HEK293 (cell line): ENCODE measurements at regions not wholly inside any gene's neighbourhood (a gene's known extent, or its start where the extent isn't known, plus 50 kb on each side); places are given as distances from the start of the nearest gene placed in this dataset.

Experiments used
- YY1 ChIP-seq: fragments of 450-650 bp; formaldehyde crosslinking; IDR thresholded peaks from 2 replicates; pipeline ENCODE4 v1.5.1; 2018; ENCODE audit warnings: missing biosample characterization, missing genetic modification characterization
- ZNF501 ChIP-seq: fragments of 450-650 bp; formaldehyde crosslinking; IDR thresholded peaks from 2 replicates; pipeline ENCODE4 v1.5.1; 2016; ENCODE audit warnings: missing biosample characterization, missing genetic modification characterization
- ZNF549 ChIP-seq: fragments of 450-650 bp; IDR thresholded peaks from 2 replicates; pipeline ENCODE4 v1.5.1; 2018; ENCODE audit warnings: missing biosample characterization, missing genetic modification characterization, mild to moderate bottlenecking, inconsistent platforms, moderate library complexity
- TF ChIP-seq, protein P1 (sequence below): fragments of 450-650 bp; formaldehyde crosslinking; IDR thresholded peaks from 2 replicates; pipeline ENCODE4 v1.5.1; 2016; ENCODE audit warnings: missing biosample characterization, missing genetic modification characterization
- TF ChIP-seq, protein P2 (sequence below): fragments of 450-650 bp; formaldehyde crosslinking; IDR thresholded peaks from 2 replicates; pipeline ENCODE4 v1.5.1; 2016; ENCODE audit warnings: missing biosample characterization, missing genetic modification characterization
- TF ChIP-seq, protein P3 (sequence below): fragments of 450-650 bp; formaldehyde crosslinking; IDR thresholded peaks from 2 replicates; pipeline ENCODE4 v1.5.1; 2016; ENCODE audit warnings: missing biosample characterization, missing genetic modification characterization

DNA sequence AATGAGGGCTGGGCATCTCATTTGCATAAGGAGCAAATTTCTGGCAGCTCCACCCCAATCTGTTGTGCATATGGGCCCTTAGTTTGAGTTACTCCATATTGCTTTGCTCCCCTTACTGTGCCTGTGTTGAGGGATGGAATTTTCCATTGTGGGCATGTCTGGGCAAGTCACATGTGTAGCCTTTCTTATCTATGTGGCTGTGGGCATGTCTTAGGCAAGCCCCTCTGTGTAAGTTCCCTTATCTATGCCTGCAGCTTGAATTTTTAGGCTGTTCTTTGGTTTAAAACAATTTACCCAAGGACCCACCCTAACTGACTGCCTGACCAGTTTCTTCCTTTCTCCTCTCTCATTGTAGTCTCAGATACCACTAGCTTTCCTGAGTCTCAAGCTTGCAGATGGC lies 405.7 kb upstream of the NCAM2 start:
- TF ChIP-seq ZNF501 (tag by site-specific recombination) (no peak), YY1 (tag by site-specific recombination) (no peak), ZNF549 (tag by site-specific recombination) (no peak)
- TF ChIP-seq, protein P1, sequence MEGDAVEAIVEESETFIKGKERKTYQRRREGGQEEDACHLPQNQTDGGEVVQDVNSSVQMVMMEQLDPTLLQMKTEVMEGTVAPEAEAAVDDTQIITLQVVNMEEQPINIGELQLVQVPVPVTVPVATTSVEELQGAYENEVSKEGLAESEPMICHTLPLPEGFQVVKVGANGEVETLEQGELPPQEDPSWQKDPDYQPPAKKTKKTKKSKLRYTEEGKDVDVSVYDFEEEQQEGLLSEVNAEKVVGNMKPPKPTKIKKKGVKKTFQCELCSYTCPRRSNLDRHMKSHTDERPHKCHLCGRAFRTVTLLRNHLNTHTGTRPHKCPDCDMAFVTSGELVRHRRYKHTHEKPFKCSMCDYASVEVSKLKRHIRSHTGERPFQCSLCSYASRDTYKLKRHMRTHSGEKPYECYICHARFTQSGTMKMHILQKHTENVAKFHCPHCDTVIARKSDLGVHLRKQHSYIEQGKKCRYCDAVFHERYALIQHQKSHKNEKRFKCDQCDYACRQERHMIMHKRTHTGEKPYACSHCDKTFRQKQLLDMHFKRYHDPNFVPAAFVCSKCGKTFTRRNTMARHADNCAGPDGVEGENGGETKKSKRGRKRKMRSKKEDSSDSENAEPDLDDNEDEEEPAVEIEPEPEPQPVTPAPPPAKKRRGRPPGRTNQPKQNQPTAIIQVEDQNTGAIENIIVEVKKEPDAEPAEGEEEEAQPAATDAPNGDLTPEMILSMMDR: no peak
- TF ChIP-seq, protein P2, sequence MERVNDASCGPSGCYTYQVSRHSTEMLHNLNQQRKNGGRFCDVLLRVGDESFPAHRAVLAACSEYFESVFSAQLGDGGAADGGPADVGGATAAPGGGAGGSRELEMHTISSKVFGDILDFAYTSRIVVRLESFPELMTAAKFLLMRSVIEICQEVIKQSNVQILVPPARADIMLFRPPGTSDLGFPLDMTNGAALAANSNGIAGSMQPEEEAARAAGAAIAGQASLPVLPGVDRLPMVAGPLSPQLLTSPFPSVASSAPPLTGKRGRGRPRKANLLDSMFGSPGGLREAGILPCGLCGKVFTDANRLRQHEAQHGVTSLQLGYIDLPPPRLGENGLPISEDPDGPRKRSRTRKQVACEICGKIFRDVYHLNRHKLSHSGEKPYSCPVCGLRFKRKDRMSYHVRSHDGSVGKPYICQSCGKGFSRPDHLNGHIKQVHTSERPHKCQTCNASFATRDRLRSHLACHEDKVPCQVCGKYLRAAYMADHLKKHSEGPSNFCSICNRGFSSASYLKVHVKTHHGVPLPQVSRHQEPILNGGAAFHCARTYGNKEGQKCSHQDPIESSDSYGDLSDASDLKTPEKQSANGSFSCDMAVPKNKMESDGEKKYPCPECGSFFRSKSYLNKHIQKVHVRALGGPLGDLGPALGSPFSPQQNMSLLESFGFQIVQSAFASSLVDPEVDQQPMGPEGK: no peak
- TF ChIP-seq, protein P3, sequence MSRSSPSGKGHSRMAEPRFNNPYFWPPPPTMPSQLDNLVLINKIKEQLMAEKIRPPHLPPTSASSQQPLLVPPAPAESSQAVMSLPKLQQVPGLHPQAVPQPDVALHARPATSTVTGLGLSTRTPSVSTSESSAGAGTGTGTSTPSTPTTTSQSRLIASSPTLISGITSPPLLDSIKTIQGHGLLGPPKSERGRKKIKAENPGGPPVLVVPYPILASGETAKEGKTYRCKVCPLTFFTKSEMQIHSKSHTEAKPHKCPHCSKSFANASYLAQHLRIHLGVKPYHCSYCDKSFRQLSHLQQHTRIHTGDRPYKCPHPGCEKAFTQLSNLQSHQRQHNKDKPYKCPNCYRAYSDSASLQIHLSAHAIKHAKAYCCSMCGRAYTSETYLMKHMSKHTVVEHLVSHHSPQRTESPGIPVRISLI (tag by site-specific recombination): no peak
